OCI-LY7 (cell line): ENCODE measurements at regions not wholly inside any gene's neighbourhood (a gene's known extent, or its start where the extent isn't known, plus 50 kb on each side); places are given as distances from the start of the nearest gene placed in this dataset.

Experiments
- BruUV-seq: library from RNA; stranded (reverse); fragments of 400-500 nt; replicated peaks from 2 replicates; lab custom pipeline; 2021; lab: Mats Ljungman, UMichigan
- CTCF ChIA-PET: fragments of 300-600 bp; sonication (Branson Sonifier 250); formaldehyde crosslinking; loops from one replicate; lab custom pipeline; 2022; ENCODE audit warnings: antibody characterized with exemption; ENCODE audit not compliant: unreplicated experiment; lab: Charles Lee
- POLR2A ChIA-PET: fragments of 300-600 bp; sonication (Branson Sonifier 250); formaldehyde crosslinking; loops from one replicate; lab custom pipeline; 2022; ENCODE audit warnings: antibody characterized with exemption; lab: Charles Lee
- DNase-seq: peaks from one replicate; pipeline ENCODE4 v3.0.0-alpha.2; 2015; ENCODE audit warnings: low spot score
- H2AFZ ChIP-seq: fragments of 200-600 bp; sonication (generic), shearing (Covaris generic); 2 replicates; pipeline ENCODE4 v1.6.1; 2014; ENCODE audit warnings: mild to moderate bottlenecking, antibody characterized with exemption, low read length, moderate library complexity
- H3K27ac ChIP-seq: fragments of 200-600 bp; sonication (generic); 2 replicates; pipeline ENCODE4 v1.5.1; 2014; ENCODE audit warnings: mixed run types, low read depth, mild to moderate bottlenecking, moderate library complexity, low read length, inconsistent platforms; ENCODE audit not compliant: poor library complexity, severe bottlenecking
- H3K36me3 ChIP-seq: fragments of 200-600 bp; sonication (generic); 2 replicates; pipeline ENCODE4 v1.6.1; 2014; ENCODE audit warnings: mild to moderate bottlenecking, antibody characterized with exemption, low read length, moderate library complexity, mixed read lengths; ENCODE audit not compliant: insufficient read depth
- H3K4me1 ChIP-seq: fragments of 200-600 bp; sonication (generic); 2 replicates; pipeline ENCODE4 v1.5.1; 2014; ENCODE audit warnings: mild to moderate bottlenecking, low read length; ENCODE audit not compliant: insufficient read depth, poor library complexity, severe bottlenecking
- H3K4me2 ChIP-seq: fragments of 200-600 bp; sonication (generic); 2 replicates; pipeline ENCODE4 v1.6.1; 2014; ENCODE audit warnings: mild to moderate bottlenecking, low read length
- H3K4me3 ChIP-seq: fragments of 200-600 bp; sonication (generic); 2 replicates; pipeline ENCODE4 v1.5.1; 2014; ENCODE audit warnings: mild to moderate bottlenecking, low read depth, low read length; ENCODE audit not compliant: poor library complexity, severe bottlenecking
- H3K79me2 ChIP-seq: fragments of 200-600 bp; sonication (generic); 2 replicates; pipeline ENCODE4 v1.6.1; 2016; ENCODE audit warnings: low read depth, mild to moderate bottlenecking, low read length, moderate library complexity, mixed read lengths; ENCODE audit not compliant: insufficient read depth
- H3K9me2 ChIP-seq: fragments of 200-600 bp; sonication (generic); 2 replicates; pipeline ENCODE4 v1.6.1; 2016; ENCODE audit warnings: mild to moderate bottlenecking, low read length, mixed read lengths; ENCODE audit not compliant: insufficient read depth
- H3K9me3 ChIP-seq: fragments of 200-600 bp; sonication (generic); 2 replicates; pipeline ENCODE4 v1.6.1; 2014; ENCODE audit warnings: mild to moderate bottlenecking, mixed run types, low read length, mixed read lengths
- H4K20me1 ChIP-seq: fragments of 200-600 bp; sonication (generic); 2 replicates; pipeline ENCODE4 v1.6.1; 2014; ENCODE audit warnings: mild to moderate bottlenecking, antibody characterized with exemption, low read length, moderate library complexity, mixed read lengths; ENCODE audit not compliant: insufficient read depth
- CTCF ChIP-seq: fragments of 200-600 bp; sonication (generic); conservative IDR thresholded peaks from 2 replicates; pipeline ENCODE4 v1.5.1; 2014; ENCODE audit warnings: mild to moderate bottlenecking, antibody characterized with exemption, low read length, moderate library complexity, mixed read lengths
- EZH2phosphoT487 ChIP-seq: fragments of 200-600 bp; sonication (generic); IDR thresholded peaks from 2 replicates; pipeline ENCODE4 v1.6.1; 2018; ENCODE audit warnings: low read depth, borderline replicate concordance, mild to moderate bottlenecking, mixed run types, antibody characterized with exemption, low read length, moderate library complexity, mixed read lengths
- intact Hi-C: fragments of 100-400 bp; cut with micrococcal nuclease; formaldehyde crosslinking; loops from one replicate; pipeline ENCODE4 v1.10.0; 2022; ENCODE audit not compliant: unreplicated experiment

DNA sequence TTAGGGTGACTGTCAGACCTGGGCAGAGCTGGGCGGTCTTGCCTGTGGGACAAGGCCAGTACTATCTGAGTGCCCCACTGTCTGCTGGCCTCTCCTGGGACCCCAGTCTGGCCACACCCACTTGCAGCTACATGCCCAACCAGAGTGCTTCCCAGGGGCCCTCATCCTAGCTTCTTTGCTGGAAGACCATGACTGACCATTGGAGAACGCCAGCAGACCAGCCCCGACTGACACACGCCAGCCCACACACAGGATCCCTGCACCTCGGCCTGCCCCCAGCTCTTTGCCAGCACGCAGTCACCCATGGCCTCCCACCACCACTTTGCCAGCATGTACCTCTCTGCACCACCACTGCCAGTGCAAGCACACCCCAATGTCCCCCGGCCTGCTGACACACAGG is 585.7 kb downstream of the ZNF674 start:
- H3K4me3 ChIP-seq = no peak overlapping the region
- H3K79me2 ChIP-seq = no peaks in the 10 kb centered on the region
- H3K9me2 ChIP-seq = no peaks in the 10 kb centered on the region
- no peaks in the 10 kb centered on the region for H4K20me1 ChIP-seq
- DNase-seq = no peak
- ChIA-PET CTCF (no interaction called here), POLR2A (no interaction called here)
- TF ChIP-seq EZH2phosphoT487 = no peak
- no peak for TF ChIP-seq CTCF
- no TSS peak for BruUV-seq
- H3K4me2 ChIP-seq = no peak overlapping the region
- H2AFZ ChIP-seq = no peak overlapping the region
- intact Hi-C loops = no loop called here
- no peak overlapping the region for H3K27ac ChIP-seq
- H3K9me3 ChIP-seq = no peaks in the 10 kb centered on the region
- H3K4me1 ChIP-seq = no peaks in the 10 kb centered on the region
- H3K36me3 ChIP-seq = no peaks in the 10 kb centered on the region

GRCh38 chrX:45956191-45956870 is 588.9 kb downstream of the ZNF674 start:
- no peaks in the 10 kb centered on the region for H3K36me3 ChIP-seq
- no peak overlapping the region for H3K27ac ChIP-seq
- H3K9me3 ChIP-seq = no peaks in the 10 kb centered on the region
- no peak overlapping the region for H3K4me2 ChIP-seq
- H4K20me1 ChIP-seq = no peaks in the 10 kb centered on the region
- H3K4me1 ChIP-seq = no peaks in the 10 kb centered on the region
- no TSS peak for BruUV-seq
- no peak for DNase-seq
- no peak overlapping the region for H3K4me3 ChIP-seq
- no peak for TF ChIP-seq CTCF
- TF ChIP-seq EZH2phosphoT487 = no peak
- ChIA-PET POLR2A (no interaction called here), CTCF (no interaction called here)
- intact Hi-C loops = no loop called here
- H2AFZ ChIP-seq = no peak overlapping the region
- no peaks in the 10 kb centered on the region for H3K79me2 ChIP-seq
- H3K9me2 ChIP-seq = no peaks in the 10 kb centered on the region

DNA sequence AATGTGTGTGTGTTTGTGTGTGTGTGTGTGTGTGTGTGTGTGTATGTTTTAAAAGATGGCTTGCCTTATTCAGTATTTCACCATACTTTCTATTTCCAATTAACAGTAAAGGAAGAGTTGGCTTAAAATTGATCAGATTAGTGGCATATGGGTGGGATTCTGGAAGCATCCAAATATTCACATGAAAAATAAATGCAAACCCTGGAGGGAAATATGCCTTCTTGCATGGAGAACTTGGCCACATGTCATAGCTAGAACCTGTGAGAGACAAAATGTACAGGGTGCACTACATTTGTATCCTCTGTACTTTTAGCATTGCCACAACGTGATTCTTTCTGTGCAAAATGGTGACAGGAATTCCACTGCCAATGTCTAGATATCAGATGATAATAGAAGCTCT is 589.6 kb downstream of the ZNF674 start:
- Histone ChIP-seq H2AFZ (no peak overlapping the region), H3K79me2 (no peaks in the 10 kb centered on the region), H3K4me1 (no peaks in the 10 kb centered on the region), H3K9me2 (no peaks in the 10 kb centered on the region), H4K20me1 (no peaks in the 10 kb centered on the region), H3K4me3 (no peak overlapping the region), H3K27ac (no peak overlapping the region), H3K4me2 (no peak overlapping the region), H3K36me3 (no peaks in the 10 kb centered on the region), H3K9me3 (no peaks in the 10 kb centered on the region)
- CTCF ChIA-PET = no interaction called here
- intact Hi-C loops = no loop called here
- BruUV-seq = no TSS peak
- TF ChIP-seq CTCF (no peak), EZH2phosphoT487 (no peak)
- no peak for DNase-seq
- POLR2A ChIA-PET = no interaction called here
